HCEC 1CT (cell line): ENCODE measurements at regions not wholly inside any gene's neighbourhood (a gene's known extent, or its start where the extent isn't known, plus 50 kb on each side); places are given as distances from the start of the nearest gene placed in this dataset.

Source experiments
- DNase-seq: peaks from one replicate; pipeline ENCODE4 v3.0.0-alpha.2; 2017

GRCh38 chr6:14622909-14623505 is 505.4 kb downstream of the CD83 start:
- DNase-seq: no peak

DNA sequence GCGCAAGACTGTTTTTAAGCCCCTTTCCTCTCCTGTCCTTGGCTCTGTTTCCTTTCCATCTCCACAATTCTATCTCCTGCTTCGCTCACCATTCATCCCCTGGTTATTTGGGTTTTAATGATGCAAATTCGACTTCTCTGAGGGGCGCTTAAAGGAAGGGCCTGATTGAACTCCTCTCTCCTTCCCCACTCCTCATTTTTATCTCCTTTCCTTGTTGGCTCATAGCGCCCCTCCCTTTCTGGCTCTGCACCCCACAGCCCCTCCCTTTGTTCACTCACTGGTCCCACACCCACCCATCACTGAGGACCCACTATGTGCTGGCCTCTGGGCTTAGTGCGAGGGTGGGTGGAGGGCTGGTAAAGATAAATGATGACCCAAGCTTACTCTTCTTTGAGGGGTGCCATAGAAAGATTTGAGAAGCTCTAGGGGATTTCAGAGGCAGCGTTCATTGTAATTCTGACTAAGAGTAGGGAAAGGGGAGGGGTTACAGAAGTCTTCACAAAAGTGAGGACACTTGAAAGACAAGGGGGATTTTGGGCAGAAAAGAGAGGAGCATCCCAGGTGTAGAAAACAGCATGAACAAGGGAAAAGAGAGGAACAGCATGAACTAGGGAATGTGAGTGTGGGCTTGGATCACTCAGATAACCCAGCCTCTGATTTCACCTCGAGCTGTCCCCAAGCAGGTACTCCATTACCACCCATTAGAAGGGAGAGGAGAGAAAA is 507.8 kb downstream of the CD83 start:
- DNase-seq: no peak

- no peak for DNase-seq
Observed at GRCh38 chr6:14626556-14626955, 509.0 kb downstream of the CD83 start.

- DNase-seq: no peak
Observed at GRCh38 chr6:14630016-14630415, 512.4 kb downstream of the CD83 start.

- no peak for DNase-seq
Observed at GRCh38 chr6:14633479-14633878, 515.9 kb downstream of the CD83 start.

DNA sequence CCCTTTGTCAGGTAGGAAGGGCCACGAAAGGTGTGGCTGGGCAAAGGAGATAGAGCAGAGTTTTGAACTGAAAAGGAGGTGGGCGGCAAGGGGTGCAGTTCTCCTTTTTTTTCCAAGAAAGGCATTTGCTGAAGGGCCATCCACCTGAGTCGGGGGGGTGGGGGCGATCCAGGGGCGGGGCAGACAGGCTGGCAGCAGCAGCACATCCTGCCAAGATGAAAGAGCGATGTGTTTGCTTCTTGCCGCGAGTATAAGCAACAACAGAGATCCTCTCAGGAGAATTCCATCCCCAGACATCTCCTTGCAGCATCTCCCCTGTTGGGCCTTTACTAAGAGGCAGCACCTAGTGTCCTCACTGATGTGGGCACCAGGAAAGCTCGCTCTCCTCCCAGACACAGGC is 516.5 kb downstream of the CD83 start:
- DNase-seq: no peak

GRCh38 chr6:14635195-14635594 is 517.6 kb downstream of the CD83 start:
- DNase-seq: no peak

DNA sequence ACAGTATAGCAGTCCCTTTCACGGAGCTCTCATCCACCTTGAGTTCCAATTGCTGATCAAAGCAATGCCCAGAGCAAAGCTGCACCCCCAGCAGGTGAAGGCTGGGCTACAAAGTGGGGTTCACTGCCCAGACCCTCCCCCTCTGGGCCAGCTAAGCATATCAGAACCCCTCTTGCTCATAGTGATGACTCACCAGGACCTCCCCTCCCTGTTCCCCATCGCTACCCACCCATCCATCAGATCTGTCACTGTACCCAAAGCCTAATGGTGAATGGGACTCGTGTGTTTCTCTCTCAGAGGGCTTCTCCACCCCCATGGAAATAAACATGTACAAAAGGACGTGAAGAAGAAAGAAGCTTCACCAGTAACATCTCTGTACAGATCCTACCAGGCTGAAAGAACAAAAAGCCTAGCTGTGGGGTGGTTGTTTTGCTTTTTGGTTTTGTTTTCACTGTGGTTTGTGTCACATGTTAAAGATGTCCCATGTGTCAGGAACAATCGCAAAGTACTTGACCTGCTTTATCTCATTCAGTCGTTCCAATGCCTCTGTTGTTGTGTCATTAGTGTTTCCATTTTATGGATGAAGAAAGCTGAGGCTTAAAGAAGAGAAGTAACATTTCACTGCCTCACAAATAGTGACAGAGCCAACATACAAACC is 518.5 kb downstream of the CD83 start:
- no peak for DNase-seq

DNA sequence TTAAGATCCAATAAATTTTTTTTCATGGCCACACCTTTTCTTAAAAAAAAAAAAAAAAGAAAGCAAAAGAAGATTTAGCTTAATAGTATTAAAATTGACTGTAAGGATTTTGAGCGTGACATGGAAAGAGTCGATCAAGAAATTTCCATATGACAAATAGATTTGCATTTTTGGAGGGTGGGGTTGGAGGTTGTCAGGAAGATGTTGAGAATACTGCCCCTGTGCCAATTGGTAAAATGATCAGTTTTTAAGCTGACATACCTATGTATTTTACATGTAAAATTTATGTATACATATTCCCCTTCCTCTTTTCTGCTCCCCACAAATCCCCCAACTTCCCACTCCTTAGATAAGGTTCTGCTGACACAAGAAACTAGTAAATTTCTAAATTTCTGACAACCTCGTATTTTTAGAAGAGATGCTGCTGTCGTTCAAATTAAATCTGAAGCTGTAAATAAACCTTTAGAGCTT is 520.9 kb downstream of the CD83 start:
- no peak for DNase-seq

- DNase-seq: peak; percentile 69
Observed at GRCh38 chr6:14638906-14639761, 521.6 kb downstream of the CD83 start.

DNA sequence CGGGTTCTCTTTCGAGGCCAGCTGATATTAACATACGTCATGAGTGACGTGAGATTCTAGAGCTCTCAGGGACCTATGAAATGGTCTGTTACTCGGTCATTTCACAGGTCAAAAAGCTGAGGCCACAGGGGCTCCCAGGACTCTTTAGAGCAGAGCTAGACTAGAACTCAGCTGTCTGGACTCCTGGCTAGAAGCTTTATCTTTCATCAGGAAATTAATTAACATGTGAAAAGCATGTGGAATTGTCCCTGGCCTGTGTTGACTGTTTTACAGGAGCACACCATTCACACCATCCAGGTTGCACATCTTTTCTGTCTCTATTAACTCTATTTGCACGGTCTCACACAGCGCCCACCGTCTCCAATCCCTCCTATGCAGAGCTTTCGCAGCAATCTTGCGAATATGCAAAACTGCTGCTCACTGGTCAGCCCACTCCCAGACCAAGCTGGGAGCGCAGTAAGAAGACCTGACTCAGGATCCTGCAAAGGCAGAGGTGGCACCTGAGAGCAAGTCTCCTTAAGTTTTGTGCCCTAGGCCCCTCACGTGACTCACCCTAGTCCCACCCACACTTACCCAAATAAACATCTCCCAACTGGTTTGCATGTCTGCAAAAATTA is 522.5 kb downstream of the CD83 start:
- DNase-seq: no peak

DNA sequence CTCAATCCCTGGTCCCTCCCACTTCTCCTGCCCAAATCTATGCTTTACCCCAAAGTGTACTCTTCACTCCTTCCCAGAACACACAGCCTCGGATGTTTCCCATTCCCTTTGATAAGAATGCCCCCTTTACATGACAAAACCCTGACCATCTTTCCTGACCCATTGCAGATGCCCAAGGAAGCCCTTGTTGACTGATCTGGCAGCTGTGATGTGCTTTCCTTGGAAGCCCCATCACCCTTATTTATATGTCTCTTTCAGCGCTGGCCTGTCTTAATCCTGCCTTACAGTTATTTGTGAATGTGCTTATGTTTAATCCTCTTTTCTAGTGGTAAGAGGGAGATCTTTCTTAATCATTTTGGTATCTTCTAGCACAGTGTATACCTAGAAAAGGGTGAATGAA is 523.1 kb downstream of the CD83 start:
- DNase-seq: no peak

DNA sequence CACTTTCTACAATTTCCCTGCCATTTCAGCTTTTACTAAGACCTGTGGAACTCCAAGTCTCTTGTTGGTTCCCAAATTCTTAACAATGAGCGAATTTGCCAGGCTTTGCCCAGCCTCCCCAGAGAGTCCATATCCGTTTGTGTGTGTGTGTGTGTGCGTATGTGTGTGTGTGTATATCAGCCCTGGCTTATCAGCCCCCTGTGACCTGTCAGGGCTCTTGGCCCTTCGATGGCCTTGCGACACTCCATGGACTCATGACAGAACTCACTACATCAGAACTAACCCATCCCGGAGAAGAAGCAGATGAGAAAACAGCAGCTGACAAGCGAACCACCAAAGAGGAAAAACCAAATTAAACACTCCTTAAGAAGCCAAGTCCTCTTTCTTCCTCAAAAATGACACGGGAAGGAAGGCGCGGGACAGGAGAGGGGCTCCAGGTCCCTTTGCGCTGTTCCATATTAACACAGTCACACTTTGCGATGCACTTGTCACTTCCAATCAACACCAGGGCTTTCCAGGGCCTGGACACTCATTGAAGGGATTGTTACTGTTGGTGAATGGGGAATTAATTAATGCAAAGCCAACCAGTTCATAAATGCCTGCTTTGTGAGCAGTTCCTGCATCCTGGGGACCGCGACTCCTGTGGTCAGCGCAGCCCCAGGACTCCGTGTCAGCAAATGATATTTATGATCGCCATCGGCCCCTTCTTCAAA is 524.0 kb downstream of the CD83 start:
- no peak for DNase-seq

GRCh38 chr6:14642136-14642505 is 524.5 kb downstream of the CD83 start:
- no peak for DNase-seq

DNA sequence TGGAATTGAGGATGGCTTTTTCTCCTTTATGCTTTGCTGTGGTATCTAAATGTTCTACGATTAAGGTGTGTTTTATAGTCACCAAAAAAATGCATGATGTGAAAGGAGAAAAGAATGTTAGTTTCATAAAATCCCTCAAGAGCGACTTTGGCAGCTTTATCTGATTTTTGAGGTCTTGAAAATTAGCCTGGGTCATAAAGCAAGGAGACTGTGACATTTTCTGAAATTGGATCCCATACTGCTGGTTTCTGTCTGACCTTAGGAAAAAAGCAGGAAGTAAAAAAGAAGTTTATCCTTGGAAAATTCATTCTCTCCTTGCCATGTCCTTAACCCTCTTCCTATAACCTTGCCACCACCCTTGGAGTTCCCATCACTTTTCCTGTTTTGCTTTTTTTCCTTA is 525.3 kb downstream of the CD83 start:
- DNase-seq: no peak

DNA sequence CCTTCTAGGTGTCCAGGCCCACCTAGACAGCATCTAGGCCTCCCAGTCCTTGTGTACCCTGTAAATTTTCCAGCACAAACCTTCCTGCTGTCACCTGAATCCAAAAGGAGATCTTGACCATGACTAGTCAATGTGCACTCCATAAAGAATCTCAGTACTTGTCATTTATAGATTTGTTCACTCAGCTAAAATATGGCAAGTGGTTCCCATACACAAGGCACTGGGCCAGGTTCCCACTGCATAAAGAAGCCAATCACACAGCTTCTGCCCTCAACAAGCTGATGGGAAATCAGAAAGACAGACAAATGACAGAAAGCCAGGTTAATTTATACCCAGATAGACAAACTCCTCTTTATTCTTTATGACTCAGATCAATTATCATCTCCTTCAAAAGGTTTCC is 526.8 kb downstream of the CD83 start:
- no peak for DNase-seq

GRCh38 chr6:14645221-14645620 is 527.6 kb downstream of the CD83 start:
- DNase-seq: no peak

DNA sequence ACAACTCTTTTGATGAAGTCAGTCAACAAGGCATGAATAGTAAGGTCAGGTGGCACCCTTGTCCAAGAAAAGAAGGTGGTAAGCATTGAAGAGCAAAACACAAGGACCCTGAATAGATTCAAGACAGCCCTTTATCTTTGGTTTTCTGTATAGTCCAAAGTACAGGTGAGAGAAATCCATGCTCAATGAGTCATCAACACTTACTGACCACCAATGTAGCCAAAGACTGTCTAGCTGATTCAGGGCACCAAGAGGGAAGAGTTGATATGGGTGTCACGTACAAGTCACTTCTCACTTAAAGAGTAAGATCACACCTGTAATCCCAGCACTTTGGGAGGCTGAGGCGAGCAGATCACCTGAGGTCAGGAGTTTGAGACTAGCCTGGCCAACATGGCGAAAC is 528.3 kb downstream of the CD83 start:
- no peak for DNase-seq

DNA sequence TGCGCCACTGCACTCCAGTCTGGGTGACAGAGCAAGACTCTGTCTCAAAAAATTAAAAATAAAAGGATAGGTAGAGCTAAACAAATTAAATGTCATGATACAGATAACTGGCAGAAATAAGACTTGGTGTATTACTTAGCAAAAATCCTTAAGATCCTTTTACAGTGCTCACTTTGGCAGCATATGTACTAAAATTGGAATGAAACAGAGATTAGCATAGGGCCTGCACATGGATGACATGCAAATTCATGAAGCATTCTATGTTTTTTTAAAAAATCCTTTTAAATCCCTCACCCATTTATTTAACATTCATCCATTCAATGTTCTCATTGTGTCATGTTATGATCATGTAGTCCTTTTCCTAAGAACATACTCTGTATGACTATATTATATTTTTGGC is 528.8 kb downstream of the CD83 start:
- no peak for DNase-seq

GRCh38 chr6:14647357-14647756 is 529.8 kb downstream of the CD83 start:
- DNase-seq: no peak

- no peak for DNase-seq
Observed at GRCh38 chr6:14652536-14652935, 535.0 kb downstream of the CD83 start.
